ENCODE measurements at regions not wholly inside any gene's neighbourhood (a gene's known extent, or its start where the extent isn't known, plus 50 kb on each side); places are given as distances from the start of the nearest gene placed in this dataset.

GRCh38 chr7:24143547-24143946, 140.4 kb upstream of the NPY start:
- Mint-ChIP-seq H3K36me3 (ENCODE audit: low read depth) (no peaks in the 10 kb centered on the region), H3K9me3 (no peaks in the 10 kb centered on the region), H3K27ac (no peak overlapping the region), H3K4me1 (peaks cover 9% of the 10 kb centered on the region), H3K27me3 (ENCODE audit: insufficient read depth) (peaks cover 1% of the 10 kb centered on the region), H3K4me3 (no peak overlapping the region)
- H3K4me1 ChIP-seq (ENCODE audit: control insufficient read depth, insufficient read depth, low read length) = peaks cover 7% of the 10 kb centered on the region
- WGBS, 2 experiments (ENCODE audit: insufficient coverage in 1 of 2, insufficient read length in 1 of 2) = 88 to 94% methylated on average over 2 to 4 of the region's 4 CpGs
- no peaks in the 10 kb centered on the region for H3K36me3 ChIP-seq (ENCODE audit: control insufficient read depth, insufficient read depth, low read length)
- TF ChIP-seq CTCF (conservative IDR thresholded peaks at IDR 0.05) = no peak
- H3K27me3 ChIP-seq (ENCODE audit: control insufficient read depth, insufficient read depth, low read length, poor library complexity, severe bottlenecking) = no peaks in the 10 kb centered on the region
- no peak overlapping the region for H3K27ac ChIP-seq (ENCODE audit: low read depth, low read length)
- no peaks in the 10 kb centered on the region for H3K9me3 ChIP-seq (ENCODE audit: control insufficient read depth, low read length)
- H3K4me3 ChIP-seq (ENCODE audit: low read length) = no peak overlapping the region
- no peak overlapping the region for H3K9ac ChIP-seq (ENCODE audit: extremely low read depth, low read length, poor library complexity, severe bottlenecking)
- no peak for DNase-seq

- Histone ChIP-seq H3K36me3 (ENCODE audit: control insufficient read depth, insufficient read depth, low read length) (no peaks in the 10 kb centered on the region), H3K9me3 (ENCODE audit: control insufficient read depth, low read length) (peaks cover 10% of the 10 kb centered on the region), H3K4me1 (ENCODE audit: control insufficient read depth, insufficient read depth, low read length) (no peaks in the 10 kb centered on the region), H3K27me3 (ENCODE audit: control insufficient read depth, insufficient read depth, low read length, poor library complexity, severe bottlenecking) (no peaks in the 10 kb centered on the region), H3K27ac (ENCODE audit: low read depth, low read length) (no peak overlapping the region), H3K4me3 (ENCODE audit: low read length) (no peak overlapping the region), H3K9ac (ENCODE audit: extremely low read depth, low read length, poor library complexity, severe bottlenecking) (no peak overlapping the region)
- no peak for TF ChIP-seq CTCF (conservative IDR thresholded peaks at IDR 0.05)
- Mint-ChIP-seq H3K4me1 (no peaks in the 10 kb centered on the region), H3K4me3 (no peak overlapping the region), H3K9me3 (peaks cover 17% of the 10 kb centered on the region), H3K27ac (no peak overlapping the region), H3K27me3 (ENCODE audit: insufficient read depth) (no peaks in the 10 kb centered on the region), H3K36me3 (ENCODE audit: low read depth) (no peaks in the 10 kb centered on the region)
- 83 to 87% methylated on average over 1 of the region's 1 CpG for WGBS, 2 experiments (ENCODE audit: insufficient coverage in 1 of 2, insufficient read length in 1 of 2)
- no peak for DNase-seq
Observed at GRCh38 chr7:24151944-24152343, 132.0 kb upstream of the NPY start.

GRCh38 chr7:24152356-24152755, 131.6 kb upstream of the NPY start:
- H3K27me3 ChIP-seq (ENCODE audit: control insufficient read depth, insufficient read depth, low read length, poor library complexity, severe bottlenecking) = no peaks in the 10 kb centered on the region
- Mint-ChIP-seq H3K4me3 (no peak overlapping the region), H3K4me1 (no peaks in the 10 kb centered on the region), H3K27me3 (ENCODE audit: insufficient read depth) (no peaks in the 10 kb centered on the region), H3K9me3 (peaks cover 17% of the 10 kb centered on the region), H3K36me3 (ENCODE audit: low read depth) (no peaks in the 10 kb centered on the region), H3K27ac (no peak overlapping the region)
- WGBS, 2 experiments (ENCODE audit: insufficient coverage in 1 of 2, insufficient read length in 1 of 2) = 84 to 100% methylated on average over 1 of the region's 1 CpG
- no peak overlapping the region for H3K9ac ChIP-seq (ENCODE audit: extremely low read depth, low read length, poor library complexity, severe bottlenecking)
- no peak for DNase-seq
- TF ChIP-seq CTCF (conservative IDR thresholded peaks at IDR 0.05) = no peak
- no peaks in the 10 kb centered on the region for H3K36me3 ChIP-seq (ENCODE audit: control insufficient read depth, insufficient read depth, low read length)
- H3K27ac ChIP-seq (ENCODE audit: low read depth, low read length) = no peak overlapping the region
- peaks cover 10% of the 10 kb centered on the region for H3K9me3 ChIP-seq (ENCODE audit: control insufficient read depth, low read length)
- no peaks in the 10 kb centered on the region for H3K4me1 ChIP-seq (ENCODE audit: control insufficient read depth, insufficient read depth, low read length)
- H3K4me3 ChIP-seq (ENCODE audit: low read length) = no peak overlapping the region
